ENCODE measurements at regions not wholly inside any gene's neighbourhood (a gene's known extent, or its start where the extent isn't known, plus 50 kb on each side); places are given as distances from the start of the nearest gene placed in this dataset.
"Not testable (repeated sequence)": the region's sequence is repeated elsewhere in the genome, so short reads cannot be mapped to it uniquely, and the experiment has no call there.

- no peaks in the 10 kb centered on the region for H3K9me3 Mint-ChIP-seq
- H3K36me3 ChIP-seq (ENCODE audit: control insufficient read depth, insufficient read depth, low read length), result no peaks in the 10 kb centered on the region
- H3K4me3 Mint-ChIP-seq, result no peak overlapping the region
- H3K4me1 ChIP-seq (ENCODE audit: control insufficient read depth, insufficient read depth, low read length), result no peaks in the 10 kb centered on the region
- H3K4me1 Mint-ChIP-seq, result peaks cover 5% of the 10 kb centered on the region
- H3K27ac Mint-ChIP-seq, result no peak overlapping the region
- 80 to 88% methylated on average over 1 to 2 of the region's 2 CpGs for WGBS, 2 experiments (ENCODE audit: insufficient coverage in 1 of 2, insufficient read length in 1 of 2)
- H3K4me3 ChIP-seq (ENCODE audit: low read length), result no peak overlapping the region
- H3K9me3 ChIP-seq (ENCODE audit: control insufficient read depth, low read length), result no peaks in the 10 kb centered on the region
- TF ChIP-seq CTCF (conservative IDR thresholded peaks at IDR 0.05), result no peak
- H3K27ac ChIP-seq (ENCODE audit: low read depth, low read length), result no peak overlapping the region
- H3K9ac ChIP-seq (ENCODE audit: extremely low read depth, low read length, poor library complexity, severe bottlenecking), result no peak overlapping the region
- no peaks in the 10 kb centered on the region for H3K36me3 Mint-ChIP-seq (ENCODE audit: low read depth)
- DNase-seq, result no peak
- no peaks in the 10 kb centered on the region for H3K27me3 Mint-ChIP-seq (ENCODE audit: insufficient read depth)
- H3K27me3 ChIP-seq (ENCODE audit: control insufficient read depth, insufficient read depth, low read length, poor library complexity, severe bottlenecking), result no peaks in the 10 kb centered on the region
These were observed 372.2 kb upstream of the SGO1 start for GRCh38 chr3:20558161-20558560.

GRCh38 chr3:20556661-20557060 lies 370.7 kb upstream of the SGO1 start:
- TF ChIP-seq CTCF (conservative IDR thresholded peaks at IDR 0.05), result no peak
- Mint-ChIP-seq H3K4me1 (peaks cover 5% of the 10 kb centered on the region), H3K4me3 (no peak overlapping the region), H3K9me3 (no peaks in the 10 kb centered on the region), H3K27ac (no peak overlapping the region), H3K36me3 (ENCODE audit: low read depth) (no peaks in the 10 kb centered on the region), H3K27me3 (ENCODE audit: insufficient read depth) (no peaks in the 10 kb centered on the region)
- 89% methylated on average over 4 of the region's 4 CpGs; no CpG with 5 or more reads in 1 of the 2 experiments for WGBS, 2 experiments (ENCODE audit: insufficient coverage in 1 of 2, insufficient read length in 1 of 2)
- no peak overlapping the region for H3K27ac ChIP-seq (ENCODE audit: low read depth, low read length)
- no peaks in the 10 kb centered on the region for H3K9me3 ChIP-seq (ENCODE audit: control insufficient read depth, low read length)
- no peak for DNase-seq
- H3K27me3 ChIP-seq (ENCODE audit: control insufficient read depth, insufficient read depth, low read length, poor library complexity, severe bottlenecking), result no peaks in the 10 kb centered on the region
- no peaks in the 10 kb centered on the region for H3K4me1 ChIP-seq (ENCODE audit: control insufficient read depth, insufficient read depth, low read length)
- H3K36me3 ChIP-seq (ENCODE audit: control insufficient read depth, insufficient read depth, low read length), result no peaks in the 10 kb centered on the region
- no peak overlapping the region for H3K4me3 ChIP-seq (ENCODE audit: low read length)
- no peak overlapping the region for H3K9ac ChIP-seq (ENCODE audit: extremely low read depth, low read length, poor library complexity, severe bottlenecking)

- Mint-ChIP-seq H3K4me1 (no peaks in the 10 kb centered on the region), H3K9me3 (peaks cover 14% of the 10 kb centered on the region), H3K4me3 (no peak overlapping the region), H3K27me3 (ENCODE audit: insufficient read depth) (no peaks in the 10 kb centered on the region), H3K36me3 (ENCODE audit: low read depth) (no peaks in the 10 kb centered on the region), H3K27ac (no peak overlapping the region)
- peak; percentile 47 for DNase-seq
- no peaks in the 10 kb centered on the region for H3K36me3 ChIP-seq (ENCODE audit: control insufficient read depth, insufficient read depth, low read length)
- 95 to 98% methylated on average over 14 to 16 of the region's 16 CpGs for WGBS, 2 experiments (ENCODE audit: insufficient coverage in 1 of 2, insufficient read length in 1 of 2)
- no peaks in the 10 kb centered on the region for H3K4me1 ChIP-seq (ENCODE audit: control insufficient read depth, insufficient read depth, low read length)
- no peaks in the 10 kb centered on the region for H3K27me3 ChIP-seq (ENCODE audit: control insufficient read depth, insufficient read depth, low read length, poor library complexity, severe bottlenecking)
- H3K27ac ChIP-seq (ENCODE audit: low read depth, low read length), result no peak overlapping the region
- no peak overlapping the region for H3K9ac ChIP-seq (ENCODE audit: extremely low read depth, low read length, poor library complexity, severe bottlenecking)
- TF ChIP-seq CTCF (conservative IDR thresholded peaks at IDR 0.05), result peak; percentile 31
- no peaks in the 10 kb centered on the region for H3K9me3 ChIP-seq (ENCODE audit: control insufficient read depth, low read length)
- no peak overlapping the region for H3K4me3 ChIP-seq (ENCODE audit: low read length)
These were observed 366.7 kb upstream of the SGO1 start for GRCh38 chr3:20552605-20553275.

- 96 to 100% methylated on average over 4 to 32 of the region's 35 CpGs for WGBS, 2 experiments (ENCODE audit: insufficient coverage in 1 of 2, insufficient read length in 1 of 2)
These were observed 361.6 kb upstream of the SGO1 start for GRCh38 chr3:20547361-20548269.

More at GRCh38 chr3:20547361-20548269, 361.6 kb upstream of the SGO1 start:
- H3K36me3 ChIP-seq (ENCODE audit: control insufficient read depth, insufficient read depth, low read length); H3K4me3 ChIP-seq (ENCODE audit: low read length); H3K36me3 Mint-ChIP-seq (ENCODE audit: low read depth); H3K27ac ChIP-seq (ENCODE audit: low read depth, low read length); H3K27ac Mint-ChIP-seq; H3K9me3 ChIP-seq (ENCODE audit: control insufficient read depth, low read length); H3K4me1 ChIP-seq (ENCODE audit: control insufficient read depth, insufficient read depth, low read length); H3K27me3 Mint-ChIP-seq (ENCODE audit: insufficient read depth); H3K4me1 Mint-ChIP-seq; H3K9ac ChIP-seq (ENCODE audit: extremely low read depth, low read length, poor library complexity, severe bottlenecking); H3K4me3 Mint-ChIP-seq; DNase-seq; H3K27me3 ChIP-seq (ENCODE audit: control insufficient read depth, insufficient read depth, low read length, poor library complexity, severe bottlenecking): not testable (repeated sequence)
- H3K9me3 Mint-ChIP-seq, result peaks cover 25% of the 10 kb centered on the region

Measured in endodermal cell (in vitro differentiated cells).